SK-N-SH (cell line): ENCODE measurements at regions not wholly inside any gene's neighbourhood (a gene's known extent, or its start where the extent isn't known, plus 50 kb on each side); places are given as distances from the start of the nearest gene placed in this dataset.

Experiments used
- CTCF ChIA-PET: fragments of 300-600, 350-600 bp; formaldehyde crosslinking; extraction: SDS; loops from one replicate; lab custom pipeline; 2021; lab: Yijun Ruan, JAX
- POLR2A ChIA-PET: fragments of 350-600 bp; sonication (Branson Sonifier 250); formaldehyde crosslinking; extraction: SDS; loops from one replicate; lab custom pipeline; 2020; ENCODE audit warnings: antibody characterized with exemption, inconsistent platforms; lab: Yijun Ruan, JAX
- DNase-seq: peaks from one replicate; pipeline ENCODE4 v3.0.0; 2012
- H2AFZ ChIP-seq: fragments of 200-600 bp; sonication (generic); 2 replicates; pipeline ENCODE4 v1.8.1; 2016; ENCODE audit warnings: antibody characterized with exemption, mild to moderate bottlenecking, low read depth
- H3F3A ChIP-seq: fragments of 200-600 bp; sonication (generic); replicated peaks from 2 replicates; pipeline ENCODE3; 2016; ENCODE audit warnings: antibody characterized with exemption, mild to moderate bottlenecking; ENCODE audit not compliant: insufficient read depth
- H3K27ac ChIP-seq, 2 experiments: fragments of 200-500 bp in 1 of 2; fragments of 200-600 bp in 1 of 2; sonication (Bioruptor generic) in 1 of 2; sonication (generic), shearing (Covaris generic) in 1 of 2; 2 replicates each; pipeline versions ENCODE4 v1.5.1 to v1.6.1; 2014 to 2016; ENCODE audit warnings: low read depth in 2 of 2, inconsistent platforms in 1 of 2, low read length in 1 of 2, mild to moderate bottlenecking in 1 of 2, mixed read lengths in 1 of 2
- H3K27me3 ChIP-seq: fragments of 200-600 bp; sonication (generic), shearing (Covaris generic); 2 replicates; pipeline ENCODE4 v1.6.1; 2016; ENCODE audit warnings: mixed run types; ENCODE audit not compliant: insufficient read depth
- H3K36me3 ChIP-seq, 2 experiments: fragments of 200-500 bp in 1 of 2; fragments of 200-600 bp in 1 of 2; sonication (Bioruptor generic) in 1 of 2; sonication (generic) in 1 of 2; replicated peaks in 1 of 2; 2 replicates each; pipeline versions ENCODE3 to v1.5.1; 2014 to 2016; ENCODE audit warnings: low read length in 1 of 2, mild to moderate bottlenecking in 1 of 2; ENCODE audit not compliant: insufficient read depth in 2 of 2, control insufficient read depth in 1 of 2
- H3K4me1 ChIP-seq, 2 experiments: fragments of 200-500 bp in 1 of 2; fragments of 200-600 bp in 1 of 2; sonication (Bioruptor generic) in 1 of 2; sonication (generic), shearing (Covaris generic) in 1 of 2; 2 replicates each; pipeline versions ENCODE4 v1.5.1 to v1.6.1; 2014 to 2016; ENCODE audit warnings: low read depth in 1 of 2, low read length in 1 of 2, mixed run types in 1 of 2; ENCODE audit not compliant: insufficient read depth in 2 of 2, control insufficient read depth in 1 of 2
- H3K4me2 ChIP-seq: fragments of 200-600 bp; sonication (generic), shearing (Covaris generic); 2 replicates; pipeline ENCODE4 v1.6.1; 2017; ENCODE audit warnings: mixed run types
- H3K4me3 ChIP-seq, 2 experiments: fragments of 200-500 bp in 1 of 2; fragments of 200-600 bp in 1 of 2; sonication (Bioruptor generic) in 1 of 2; sonication (generic), shearing (Covaris generic) in 1 of 2; 2 replicates each; pipeline versions ENCODE4 v1.5.1 to v1.8.1; 2014 to 2016; ENCODE audit warnings: low read depth in 2 of 2, inconsistent platforms in 1 of 2, low read length in 1 of 2, mild to moderate bottlenecking in 1 of 2, mixed read lengths in 1 of 2, moderate library complexity in 1 of 2
- H3K79me2 ChIP-seq: fragments of 200-600 bp; sonication (generic); 2 replicates; pipeline ENCODE4 v1.8.1; 2017; ENCODE audit warnings: mild to moderate bottlenecking; ENCODE audit not compliant: insufficient read depth
- H3K9ac ChIP-seq: fragments of 200-600 bp; sonication (generic); 2 replicates; pipeline ENCODE4 v1.6.1; 2017; ENCODE audit warnings: mixed run types
- H3K9me2 ChIP-seq: fragments of 200-600 bp; sonication (generic); 2 replicates; pipeline ENCODE4 v1.6.1; 2017; ENCODE audit warnings: mixed run types
- H3K9me3 ChIP-seq: fragments of 200-600 bp; sonication (generic); 2 replicates; pipeline ENCODE4 v1.6.1; 2017; ENCODE audit warnings: mixed run types, mild to moderate bottlenecking, moderate library complexity
- H4K20me1 ChIP-seq: fragments of 200-600 bp; sonication (generic); 2 replicates; pipeline ENCODE4 v1.6.1; 2017; ENCODE audit warnings: mild to moderate bottlenecking, mixed run types; ENCODE audit not compliant: insufficient read depth
- ELF1 ChIP-seq: IDR thresholded peaks from 2 replicates; pipeline ENCODE4 v1.4.0; 2012
- EP300 ChIP-seq, 2 experiments: IDR thresholded peaks; 2 replicates each; pipeline versions ENCODE4 v1.4.0 to v1.6.1; 2012; ENCODE audit warnings: borderline replicate concordance in 1 of 2, low read depth in 1 of 2, low read length in 1 of 2
- EZH2phosphoT487 ChIP-seq: fragments of 200-600 bp; sonication (generic); IDR thresholded peaks from 2 replicates; pipeline ENCODE4 v1.6.1; 2017; ENCODE audit warnings: low read depth, mixed run types, mild to moderate bottlenecking, antibody characterized with exemption, moderate library complexity, borderline replicate concordance
- FOSL2 ChIP-seq: IDR thresholded peaks from 2 replicates; pipeline ENCODE4 v1.4.0; 2012; ENCODE audit warnings: low read depth, mild to moderate bottlenecking, moderate library complexity, borderline replicate concordance
- FOXJ3 ChIP-seq: sonication (generic); formaldehyde crosslinking; IDR thresholded peaks from 2 replicates; pipeline ENCODE4 v1.5.1; 2020; ENCODE audit warnings: mild to moderate bottlenecking, missing genetic modification reagents
- GABPA ChIP-seq: IDR thresholded peaks from 2 replicates; pipeline ENCODE4 v1.4.0; 2012; ENCODE audit warnings: low read depth, mild to moderate bottlenecking
- JUND ChIP-seq: IDR thresholded peaks from 2 replicates; pipeline ENCODE4 v1.4.0; 2012
- MEF2A ChIP-seq: IDR thresholded peaks from 2 replicates; pipeline ENCODE4 v1.4.0; 2012; ENCODE audit warnings: low read depth, borderline replicate concordance
- NFIC ChIP-seq: IDR thresholded peaks from 2 replicates; pipeline ENCODE4 v1.4.0; 2012; ENCODE audit warnings: borderline replicate concordance
- NRF1 ChIP-seq: IDR thresholded peaks from 2 replicates; pipeline ENCODE4 v1.6.1; 2012; ENCODE audit warnings: low read depth, mild to moderate bottlenecking, low read length
- POLR2AphosphoS5 ChIP-seq: IDR thresholded peaks from 2 replicates; pipeline ENCODE4 v1.6.1; 2012; ENCODE audit warnings: low read depth, low read length
- RCOR1 ChIP-seq: fragments of 150-350 bp; IDR thresholded peaks from 2 replicates; pipeline ENCODE4 v1.6.1; 2017; ENCODE audit warnings: antibody characterized with exemption, low read length
- TEAD4 ChIP-seq: IDR thresholded peaks from 2 replicates; pipeline ENCODE4 v1.4.0; 2012; ENCODE audit warnings: mild to moderate bottlenecking, borderline replicate concordance; ENCODE audit not compliant: insufficient read depth
- WGBS: methylation state at CpG from one replicate; pipeline ENCODE4 v1.1.6; 2017; ENCODE audit warnings: low lambda C conversion rate; 5-methylcytosine and 5-hydroxymethylcytosine counted together
- TF ChIP-seq, protein P1 (sequence below): IDR thresholded peaks from 2 replicates; pipeline ENCODE4 v1.4.0; 2012; ENCODE audit warnings: low read depth, borderline replicate concordance
- TF ChIP-seq, protein P2 (sequence below): IDR thresholded peaks from 2 replicates; pipeline ENCODE4; 2012
- TF ChIP-seq, protein P3 (sequence below): IDR thresholded peaks from 2 replicates; pipeline ENCODE4 v1.6.1; 2012; ENCODE audit warnings: mild to moderate bottlenecking, low read depth, low read length, moderate library complexity
- TF ChIP-seq, protein P4 (sequence below): fragments of 150-350 bp; IDR thresholded peaks from 2 replicates; pipeline ENCODE4 v1.6.1; 2017; ENCODE audit warnings: antibody characterized with exemption, low read length, low read depth, borderline replicate concordance

DNA sequence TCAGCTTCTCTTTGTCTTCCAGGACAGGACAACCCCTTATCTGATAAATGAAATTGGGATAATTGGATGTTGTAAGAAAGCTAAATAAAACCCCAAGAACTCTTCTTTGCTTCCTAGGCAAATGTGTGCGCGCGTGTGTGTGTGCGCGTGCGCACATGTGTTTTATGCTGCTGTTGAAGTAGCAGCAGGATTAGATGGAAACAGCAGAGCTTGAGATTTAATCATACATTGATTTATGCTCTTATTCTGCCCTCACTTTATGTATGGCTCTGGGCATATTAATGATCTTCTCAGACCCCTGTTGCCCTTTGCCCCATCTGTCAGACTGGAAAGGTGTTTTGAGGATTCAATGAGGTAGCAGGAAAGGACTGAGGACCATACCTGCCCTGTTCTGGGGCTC lies 324.0 kb upstream of the MAP3K7 start:
- DNase-seq = no peak
- no peaks in the 10 kb centered on the region for H3K79me2 ChIP-seq
- TF ChIP-seq ELF1 = no peak
- no peak for TF ChIP-seq FOSL2
- TF ChIP-seq GABPA = no peak
- TF ChIP-seq RCOR1 = no peak
- no peak for TF ChIP-seq EP300 (IDR thresholded peaks at IDR 0.05; ENCODE audit: borderline replicate concordance in 1 of 2, low read depth in 1 of 2, low read length in 1 of 2)
- TF ChIP-seq, protein P1, sequence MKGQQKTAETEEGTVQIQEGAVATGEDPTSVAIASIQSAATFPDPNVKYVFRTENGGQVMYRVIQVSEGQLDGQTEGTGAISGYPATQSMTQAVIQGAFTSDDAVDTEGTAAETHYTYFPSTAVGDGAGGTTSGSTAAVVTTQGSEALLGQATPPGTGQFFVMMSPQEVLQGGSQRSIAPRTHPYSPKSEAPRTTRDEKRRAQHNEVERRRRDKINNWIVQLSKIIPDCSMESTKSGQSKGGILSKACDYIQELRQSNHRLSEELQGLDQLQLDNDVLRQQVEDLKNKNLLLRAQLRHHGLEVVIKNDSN = no peak
- H4K20me1 ChIP-seq = no peaks in the 10 kb centered on the region
- H3K27ac ChIP-seq = no peak overlapping the region
- H3K36me3 ChIP-seq = no peaks in the 10 kb centered on the region
- H3K9me3 ChIP-seq = no peaks in the 10 kb centered on the region
- no peaks in the 10 kb centered on the region for H3K27me3 ChIP-seq
- H3K4me1 ChIP-seq = no peaks in the 10 kb centered on the region
- H3K9me2 ChIP-seq = no peaks in the 10 kb centered on the region
- H2AFZ ChIP-seq = no peak overlapping the region
- 94% methylated on average over 6 of the region's 6 CpGs for WGBS
- ChIA-PET POLR2A (no interaction called here), CTCF (interaction anchor here (1.0 to 1.9 kb wide), 2 partner anchors 10 to 30 kb away, joined by 3 to 5 read pairs; no protein-coding TSS in a partner anchor)
- H3K4me2 ChIP-seq = no peak overlapping the region
- no peak overlapping the region for H3K9ac ChIP-seq
- no peaks in the 10 kb centered on the region for H3F3A ChIP-seq
- no peak overlapping the region for H3K4me3 ChIP-seq

DNA sequence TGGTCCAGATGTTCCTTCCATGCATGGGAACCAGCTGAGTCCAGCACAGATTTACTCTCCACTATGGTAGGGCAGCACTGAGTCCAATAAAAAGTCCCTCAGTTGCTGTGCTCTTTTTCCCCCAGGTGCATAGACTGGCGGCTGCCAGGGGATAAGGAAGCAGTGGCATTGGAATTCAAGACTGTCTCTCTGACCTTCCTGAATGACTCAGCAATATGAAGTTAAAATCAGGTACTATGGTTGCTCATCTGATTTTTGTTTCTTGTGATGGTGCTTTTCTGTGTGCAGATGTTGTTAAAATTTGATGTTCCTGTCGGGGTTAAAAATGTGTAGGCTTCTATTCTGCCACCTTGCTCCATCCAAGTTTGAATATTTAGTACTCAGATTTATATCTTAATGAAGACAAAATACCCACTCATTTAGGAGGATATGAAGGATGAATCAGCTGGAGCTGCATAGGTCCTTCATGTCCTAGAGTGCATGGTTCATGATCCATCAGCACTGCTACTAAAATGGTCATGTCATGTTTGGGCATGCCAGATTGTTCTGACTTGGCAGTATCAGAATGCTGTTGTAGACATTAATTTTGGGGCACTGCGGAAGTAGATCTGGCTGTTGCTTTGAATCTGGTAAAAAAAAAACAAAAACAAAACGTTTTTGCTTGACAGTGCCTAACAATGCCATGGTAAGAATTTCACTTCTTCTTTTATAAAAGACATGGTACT lies 321.2 kb upstream of the MAP3K7 start:
- no peak overlapping the region for H3K4me3 ChIP-seq
- H3K27ac ChIP-seq = no peak overlapping the region
- POLR2A ChIA-PET = no interaction called here
- H3K9me2 ChIP-seq = no peaks in the 10 kb centered on the region
- TF ChIP-seq ELF1 (no peak), FOXJ3 (no peak), NFIC (no peak), POLR2AphosphoS5 (no peak), MEF2A (no peak), JUND (no peak), NRF1 (no peak), EZH2phosphoT487 (no peak), TEAD4 (no peak), RCOR1 (no peak)
- TF ChIP-seq, protein P2, sequence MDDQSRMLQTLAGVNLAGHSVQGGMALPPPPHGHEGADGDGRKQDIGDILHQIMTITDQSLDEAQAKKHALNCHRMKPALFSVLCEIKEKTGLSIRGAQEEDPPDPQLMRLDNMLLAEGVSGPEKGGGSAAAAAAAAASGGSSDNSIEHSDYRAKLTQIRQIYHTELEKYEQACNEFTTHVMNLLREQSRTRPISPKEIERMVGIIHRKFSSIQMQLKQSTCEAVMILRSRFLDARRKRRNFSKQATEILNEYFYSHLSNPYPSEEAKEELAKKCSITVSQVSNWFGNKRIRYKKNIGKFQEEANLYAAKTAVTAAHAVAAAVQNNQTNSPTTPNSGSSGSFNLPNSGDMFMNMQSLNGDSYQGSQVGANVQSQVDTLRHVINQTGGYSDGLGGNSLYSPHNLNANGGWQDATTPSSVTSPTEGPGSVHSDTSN = no peak
- TF ChIP-seq, protein P3, sequence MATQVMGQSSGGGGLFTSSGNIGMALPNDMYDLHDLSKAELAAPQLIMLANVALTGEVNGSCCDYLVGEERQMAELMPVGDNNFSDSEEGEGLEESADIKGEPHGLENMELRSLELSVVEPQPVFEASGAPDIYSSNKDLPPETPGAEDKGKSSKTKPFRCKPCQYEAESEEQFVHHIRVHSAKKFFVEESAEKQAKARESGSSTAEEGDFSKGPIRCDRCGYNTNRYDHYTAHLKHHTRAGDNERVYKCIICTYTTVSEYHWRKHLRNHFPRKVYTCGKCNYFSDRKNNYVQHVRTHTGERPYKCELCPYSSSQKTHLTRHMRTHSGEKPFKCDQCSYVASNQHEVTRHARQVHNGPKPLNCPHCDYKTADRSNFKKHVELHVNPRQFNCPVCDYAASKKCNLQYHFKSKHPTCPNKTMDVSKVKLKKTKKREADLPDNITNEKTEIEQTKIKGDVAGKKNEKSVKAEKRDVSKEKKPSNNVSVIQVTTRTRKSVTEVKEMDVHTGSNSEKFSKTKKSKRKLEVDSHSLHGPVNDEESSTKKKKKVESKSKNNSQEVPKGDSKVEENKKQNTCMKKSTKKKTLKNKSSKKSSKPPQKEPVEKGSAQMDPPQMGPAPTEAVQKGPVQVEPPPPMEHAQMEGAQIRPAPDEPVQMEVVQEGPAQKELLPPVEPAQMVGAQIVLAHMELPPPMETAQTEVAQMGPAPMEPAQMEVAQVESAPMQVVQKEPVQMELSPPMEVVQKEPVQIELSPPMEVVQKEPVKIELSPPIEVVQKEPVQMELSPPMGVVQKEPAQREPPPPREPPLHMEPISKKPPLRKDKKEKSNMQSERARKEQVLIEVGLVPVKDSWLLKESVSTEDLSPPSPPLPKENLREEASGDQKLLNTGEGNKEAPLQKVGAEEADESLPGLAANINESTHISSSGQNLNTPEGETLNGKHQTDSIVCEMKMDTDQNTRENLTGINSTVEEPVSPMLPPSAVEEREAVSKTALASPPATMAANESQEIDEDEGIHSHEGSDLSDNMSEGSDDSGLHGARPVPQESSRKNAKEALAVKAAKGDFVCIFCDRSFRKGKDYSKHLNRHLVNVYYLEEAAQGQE = no peak
- TF ChIP-seq, protein P4, sequence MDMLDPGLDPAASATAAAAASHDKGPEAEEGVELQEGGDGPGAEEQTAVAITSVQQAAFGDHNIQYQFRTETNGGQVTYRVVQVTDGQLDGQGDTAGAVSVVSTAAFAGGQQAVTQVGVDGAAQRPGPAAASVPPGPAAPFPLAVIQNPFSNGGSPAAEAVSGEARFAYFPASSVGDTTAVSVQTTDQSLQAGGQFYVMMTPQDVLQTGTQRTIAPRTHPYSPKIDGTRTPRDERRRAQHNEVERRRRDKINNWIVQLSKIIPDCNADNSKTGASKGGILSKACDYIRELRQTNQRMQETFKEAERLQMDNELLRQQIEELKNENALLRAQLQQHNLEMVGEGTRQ = no peak
- TF ChIP-seq, protein P1 = no peak
- no peaks in the 10 kb centered on the region for H3F3A ChIP-seq
- H4K20me1 ChIP-seq = no peaks in the 10 kb centered on the region
- 30% methylated on average over 4 of the region's 4 CpGs for WGBS
- H3K9me3 ChIP-seq = no peaks in the 10 kb centered on the region
- no peak overlapping the region for H3K9ac ChIP-seq
- no peaks in the 10 kb centered on the region for H3K4me1 ChIP-seq
- CTCF ChIA-PET = no interaction called here
- H3K27me3 ChIP-seq = no peaks in the 10 kb centered on the region
- no peak overlapping the region for H2AFZ ChIP-seq
- no peaks in the 10 kb centered on the region for H3K79me2 ChIP-seq
- H3K4me2 ChIP-seq = no peak overlapping the region
- H3K36me3 ChIP-seq = no peaks in the 10 kb centered on the region
- DNase-seq = no peak
